Forelimb muscle (tissue), 1 donor: ENCODE measurements at regions not wholly inside any gene's neighbourhood (a gene's known extent, or its start where the extent isn't known, plus 50 kb on each side); places are given as distances from the start of the nearest gene placed in this dataset.

ENCODE experiments used
- DNase-seq: peaks from one replicate; pipeline ENCODE4 v3.0.0-alpha.2; 2013; ENCODE audit warnings: low read depth

DNA sequence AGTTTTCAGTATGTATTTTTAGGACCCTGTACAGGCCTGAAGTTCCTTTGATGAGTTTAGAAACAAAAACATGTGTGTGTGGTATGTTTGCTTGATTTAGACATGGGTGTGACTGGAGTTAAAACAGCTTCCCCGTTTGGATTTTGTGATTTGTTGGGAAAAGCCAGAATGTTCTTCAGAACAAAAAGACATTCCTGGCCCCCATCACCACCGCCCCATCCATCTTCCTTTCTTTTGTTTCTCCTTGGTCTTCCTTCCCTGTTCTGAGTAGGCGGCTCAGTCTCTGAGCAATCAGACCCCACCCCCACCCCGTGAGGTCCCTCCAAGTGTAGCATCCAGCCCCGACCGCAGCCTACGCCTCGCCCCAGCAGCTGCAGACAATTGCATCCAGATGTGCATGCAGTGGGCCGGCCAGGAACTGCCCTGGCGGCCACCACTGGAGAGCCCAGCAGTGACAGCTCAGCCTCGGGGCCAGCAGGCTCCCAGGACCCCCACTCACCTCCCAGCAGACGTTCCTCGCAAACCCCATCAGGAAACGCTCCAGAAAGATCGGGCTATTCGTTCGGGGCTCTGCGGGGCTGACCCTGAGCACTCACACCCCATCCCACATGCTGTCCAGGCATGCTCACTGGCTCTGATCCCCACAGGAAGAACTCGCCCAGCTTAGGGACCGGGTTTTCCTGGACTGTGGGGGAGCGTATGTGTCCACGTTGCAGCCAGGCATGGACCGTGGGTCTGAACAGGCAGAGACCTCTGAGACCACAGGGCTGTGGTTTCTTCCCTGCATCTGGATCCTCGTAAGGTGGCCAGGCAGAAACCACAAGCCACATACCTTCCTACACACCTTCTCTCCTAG, 99.8 kb upstream of the CDH5 start:
- peak; percentile 81 for DNase-seq

DNA sequence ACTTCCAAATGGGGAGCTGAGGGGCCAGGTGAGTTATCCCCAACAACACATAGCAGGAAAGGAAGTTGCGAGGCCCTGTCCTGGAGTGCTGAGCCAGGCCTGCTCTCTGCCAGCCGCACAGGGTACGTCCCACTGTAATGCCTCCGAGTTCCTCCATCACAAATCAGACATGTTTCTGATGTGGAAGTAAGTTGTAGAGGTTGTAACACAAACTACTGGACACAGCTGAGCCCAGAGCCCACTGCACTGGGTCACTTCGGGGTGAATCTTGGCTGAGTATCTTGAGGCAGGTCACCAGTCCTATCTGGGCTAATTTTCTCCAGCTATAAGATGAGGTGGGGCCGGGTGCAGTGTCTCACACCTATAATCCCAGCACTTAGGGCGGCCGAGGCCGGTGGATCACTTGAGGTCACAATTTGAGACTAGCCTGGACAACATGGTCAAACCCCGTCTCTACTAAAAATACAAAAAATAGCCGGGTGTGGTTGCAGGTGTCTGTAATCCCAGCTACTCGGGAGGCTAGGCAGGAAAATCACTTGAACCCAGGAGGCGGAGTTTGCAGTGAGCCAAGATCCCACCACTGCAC, 100.8 kb upstream of the CDH5 start:
- DNase-seq = no peak

- DNase-seq = no peak
Measured at GRCh38 chr16:66265048-66265415, 101.5 kb upstream of the CDH5 start.

GRCh38 chr16:66264311-66265047, 102.0 kb upstream of the CDH5 start:
- no peak for DNase-seq

DNA sequence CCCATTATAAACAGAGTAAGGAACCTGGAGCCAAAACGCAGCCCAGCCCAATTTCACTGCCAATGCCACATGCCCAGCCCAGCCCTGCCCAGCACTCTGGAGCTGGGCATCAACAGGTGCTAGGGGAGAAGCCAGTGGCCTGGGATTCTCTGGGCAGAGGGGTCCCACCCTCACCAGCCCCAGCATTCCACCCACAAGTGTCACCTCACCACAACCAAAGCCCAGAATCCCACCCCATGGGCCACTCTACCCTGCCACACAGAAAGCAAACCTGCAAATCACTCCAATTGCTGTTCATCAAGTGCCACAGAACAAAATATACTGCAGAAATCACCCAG, 102.5 kb upstream of the CDH5 start:
- DNase-seq = no peak

- no peak for DNase-seq
Measured at GRCh38 chr16:66263168-66263972, 103.1 kb upstream of the CDH5 start.

- DNase-seq = no peak
Measured at GRCh38 chr16:66262253-66263167, 104.0 kb upstream of the CDH5 start.

GRCh38 chr16:66261826-66262225, 104.7 kb upstream of the CDH5 start:
- no peak for DNase-seq

- DNase-seq = no peak
Measured at GRCh38 chr16:66260522-66261254, 105.8 kb upstream of the CDH5 start.

- no peak for DNase-seq
Measured at GRCh38 chr16:66258916-66259845, 107.3 kb upstream of the CDH5 start.

GRCh38 chr16:66256919-66257318, 109.6 kb upstream of the CDH5 start:
- DNase-seq = no peak

GRCh38 chr16:66255647-66256046, 110.8 kb upstream of the CDH5 start:
- DNase-seq = no peak

- no peak for DNase-seq
Measured at GRCh38 chr16:66254751-66255150, 111.7 kb upstream of the CDH5 start.

DNA sequence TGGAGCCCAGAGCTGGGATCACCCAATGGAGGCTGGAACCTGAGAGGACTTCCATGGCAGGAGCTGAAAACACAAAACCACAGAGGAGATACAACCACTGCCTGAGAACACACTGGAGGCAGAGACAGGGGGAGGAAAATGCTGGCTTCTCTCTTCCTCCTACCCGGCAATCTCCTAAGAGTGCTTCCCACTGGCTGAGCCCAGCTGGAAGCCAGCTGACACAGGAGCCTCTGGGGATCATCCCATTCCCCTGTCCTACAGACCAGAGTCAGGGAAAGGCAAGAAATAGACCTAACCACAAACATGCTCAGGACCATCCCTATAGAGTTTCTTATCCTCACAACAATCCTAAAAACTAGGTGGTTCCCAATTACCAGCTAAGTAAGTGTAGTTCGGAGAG, 112.4 kb upstream of the CDH5 start:
- DNase-seq = no peak

- no peak for DNase-seq
Measured at GRCh38 chr16:66251476-66252160, 114.9 kb upstream of the CDH5 start.

DNA sequence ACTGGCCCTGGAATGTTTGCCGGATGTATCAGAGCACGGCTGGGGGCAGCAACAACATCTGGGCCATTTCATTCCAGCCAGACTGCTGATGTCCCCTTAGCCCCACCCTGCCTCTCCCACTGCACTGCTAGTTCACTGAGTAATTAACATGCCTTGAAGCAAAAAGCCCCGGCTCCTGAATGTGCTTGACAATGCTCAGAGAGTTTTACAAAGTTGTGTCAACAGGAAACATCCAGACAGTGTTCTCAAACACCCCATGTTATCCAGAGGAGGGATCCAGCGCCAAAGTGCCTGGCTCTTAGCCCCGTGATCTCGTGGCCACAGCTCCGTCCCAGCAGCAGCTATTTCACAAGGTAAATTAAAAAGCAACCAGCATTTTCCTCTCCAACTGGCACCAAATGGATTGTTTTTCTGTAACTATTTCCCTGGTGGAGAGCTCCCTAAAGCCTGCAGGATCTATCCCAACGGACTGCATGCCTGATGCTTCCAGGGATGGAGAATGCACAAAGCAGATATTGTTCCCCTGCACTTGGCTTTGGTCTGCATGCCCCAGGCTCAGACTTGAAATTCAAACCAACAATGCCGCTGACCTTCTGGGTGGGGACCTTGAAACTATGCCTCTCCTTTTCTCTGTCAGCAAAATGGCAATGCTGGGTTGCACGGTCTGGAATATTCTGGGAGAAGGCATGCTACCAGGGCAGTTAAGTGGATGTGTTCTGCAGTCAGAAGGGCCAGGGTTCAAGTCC, 115.6 kb upstream of the CDH5 start:
- no peak for DNase-seq

GRCh38 chr16:66247516-66248481, 118.7 kb upstream of the CDH5 start:
- DNase-seq = no peak
